ENCODE measurements at regions not wholly inside any gene's neighbourhood (a gene's known extent, or its start where the extent isn't known, plus 50 kb on each side); places are given as distances from the start of the nearest gene placed in this dataset.

DNA sequence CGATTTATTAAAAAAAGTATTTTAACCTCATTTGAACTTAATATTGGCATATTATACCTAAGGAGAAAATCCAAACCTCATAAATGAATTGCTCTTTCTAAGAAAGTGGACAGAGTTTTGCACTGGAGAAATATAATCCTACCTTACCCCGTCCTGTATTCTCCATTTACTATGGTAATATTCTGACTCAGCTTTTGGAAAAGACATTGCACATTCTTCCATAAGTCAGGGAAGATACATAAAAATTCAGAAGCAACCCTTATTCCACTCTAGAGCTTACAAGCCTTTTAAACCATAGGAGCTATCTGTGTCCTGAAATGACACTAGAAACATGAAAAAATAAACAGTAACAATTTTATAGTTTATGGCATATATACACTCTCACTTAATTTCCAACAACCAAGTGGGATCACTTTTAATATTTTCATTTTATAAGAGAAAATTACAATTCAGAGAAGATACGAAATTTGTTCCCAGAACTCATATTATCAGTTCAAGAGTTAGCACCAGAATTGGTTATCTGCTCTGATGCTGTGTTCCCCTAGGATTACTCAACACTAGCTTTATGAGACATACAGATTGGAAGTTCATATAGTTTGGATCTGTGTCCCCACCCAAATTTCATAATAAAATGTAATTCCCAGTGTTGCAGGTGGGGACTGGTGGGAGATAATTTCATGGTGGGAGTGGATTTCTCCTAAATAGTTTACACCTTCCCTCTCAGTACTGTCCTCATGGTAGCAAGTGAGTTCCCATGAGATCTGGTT is 359.4 kb downstream of the ARAP2 start:
- DNase-seq: no peak

GRCh38 chr4:35897808-35898207 is 346.5 kb downstream of the ARAP2 start:
- no peak for DNase-seq

DNA sequence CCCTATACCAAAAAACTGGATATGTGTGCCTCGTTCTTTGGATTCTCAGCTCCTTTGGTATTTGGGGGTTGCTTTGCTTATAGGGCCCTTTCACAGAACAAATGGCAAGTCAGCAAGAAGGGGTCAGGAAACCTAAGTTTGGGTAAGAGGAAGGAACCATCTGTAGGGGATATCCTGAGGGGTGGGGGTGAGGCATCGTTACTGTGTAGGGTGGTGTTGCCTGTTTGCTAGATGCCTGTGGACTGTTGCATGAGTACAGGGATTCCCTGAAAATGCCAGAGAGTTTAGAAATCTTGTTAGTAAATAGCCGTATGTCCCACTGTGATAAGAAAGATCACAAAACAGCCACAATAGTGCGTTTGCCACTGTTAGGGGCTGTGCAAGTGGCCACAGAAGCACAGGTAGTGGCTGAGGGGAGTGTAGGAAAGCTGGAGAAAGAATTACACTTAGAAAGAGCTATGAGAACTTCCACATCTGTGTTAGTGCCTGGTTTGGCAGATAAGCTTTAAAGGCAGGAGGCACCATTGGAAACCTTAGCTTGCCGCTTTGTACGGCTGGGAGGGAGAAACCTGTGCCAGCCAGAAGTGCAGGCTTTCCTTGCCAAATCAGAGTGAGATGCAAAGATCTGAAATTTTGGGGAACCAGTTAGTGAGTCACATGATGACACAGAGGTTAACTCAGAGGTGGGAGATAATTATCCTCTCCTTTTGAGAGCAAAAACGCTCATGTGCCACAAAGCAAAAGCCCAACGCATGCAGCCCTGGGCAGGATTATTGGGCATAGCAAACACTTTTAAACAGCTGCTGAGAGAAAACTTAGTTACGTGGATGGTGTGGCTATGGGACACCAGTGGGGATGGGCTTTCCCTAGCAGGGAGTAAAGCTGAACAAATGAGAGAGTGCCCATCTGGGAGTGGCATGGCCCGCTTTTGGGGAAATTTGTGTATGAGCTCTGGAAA is 343.7 kb downstream of the ARAP2 start:
- no peak for DNase-seq

GRCh38 chr4:35912174-35912573 is 332.1 kb downstream of the ARAP2 start:
- no peak for DNase-seq

GRCh38 chr4:35918491-35918977 is 325.8 kb downstream of the ARAP2 start:
- no peak for DNase-seq

- DNase-seq: no peak
These were observed 318.5 kb downstream of the ARAP2 start for GRCh38 chr4:35925806-35926205.

- DNase-seq: no peak
These were observed 317.5 kb downstream of the ARAP2 start for GRCh38 chr4:35926788-35927187.

- no peak for DNase-seq
These were observed 310.4 kb downstream of the ARAP2 start for GRCh38 chr4:35933901-35934300.

GRCh38 chr4:35934320-35934981 is 309.9 kb downstream of the ARAP2 start:
- no peak for DNase-seq

DNA sequence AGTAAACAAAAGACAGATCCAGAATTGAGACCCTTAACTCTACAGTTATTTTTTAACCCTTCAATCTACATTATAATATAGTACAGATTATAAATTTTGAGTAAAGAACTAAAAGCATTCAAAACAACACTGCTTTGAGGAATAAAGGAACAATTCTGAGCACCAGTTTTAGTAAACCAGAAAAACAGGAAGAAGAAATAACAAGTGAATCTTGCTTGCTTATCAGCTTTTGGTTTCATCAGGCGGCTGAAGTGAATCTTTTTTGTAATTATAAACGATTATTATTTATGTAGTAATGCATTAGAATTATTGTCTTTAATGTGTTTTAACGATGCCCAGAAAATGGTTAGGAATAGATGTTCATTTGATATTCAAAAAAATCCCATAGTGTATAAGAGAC is 305.4 kb downstream of the ARAP2 start:
- no peak for DNase-seq

GRCh38 chr4:35939751-35940150 is 304.6 kb downstream of the ARAP2 start:
- DNase-seq: no peak

- no peak for DNase-seq
These were observed 302.2 kb downstream of the ARAP2 start for GRCh38 chr4:35942092-35942491.

DNA sequence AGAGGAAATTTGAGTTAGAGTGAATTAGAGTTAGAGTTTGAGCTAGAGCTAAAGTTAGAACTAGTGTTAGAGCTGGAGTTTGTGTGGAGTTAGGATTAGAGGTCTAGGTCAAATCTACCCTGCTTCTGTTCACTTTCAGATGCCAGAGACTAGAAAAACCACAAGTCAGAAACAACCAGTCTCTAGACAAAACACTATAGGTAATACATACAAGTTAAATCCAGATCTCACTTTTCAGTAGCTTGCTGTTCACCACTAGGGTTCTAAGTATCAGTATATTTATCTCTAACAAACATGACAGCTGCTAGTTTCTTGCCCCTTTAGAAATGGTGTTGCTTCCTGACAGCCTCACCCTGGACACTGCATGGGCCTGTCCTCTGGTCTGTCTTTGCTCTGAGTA is 300.7 kb downstream of the ARAP2 start:
- DNase-seq: no peak

DNA sequence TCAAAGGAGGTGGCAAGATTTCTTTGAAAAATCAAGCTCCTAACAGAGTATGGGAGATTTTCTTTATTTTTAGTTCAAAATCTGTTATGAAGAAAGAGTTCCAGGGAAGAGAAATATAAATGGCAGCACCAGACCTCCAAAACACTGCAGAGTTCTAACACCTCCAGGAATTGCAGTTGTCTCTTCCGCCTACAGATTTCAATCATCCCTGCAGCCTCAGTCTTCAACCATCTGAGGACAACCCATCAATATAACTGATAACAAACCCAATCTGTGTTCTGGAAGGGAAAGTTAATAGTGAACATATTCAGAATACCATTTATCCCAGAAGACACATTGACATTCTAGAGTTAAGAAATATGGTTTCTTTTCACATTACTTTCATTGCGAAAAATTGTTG is 296.1 kb downstream of the ARAP2 start:
- DNase-seq: no peak

DNA sequence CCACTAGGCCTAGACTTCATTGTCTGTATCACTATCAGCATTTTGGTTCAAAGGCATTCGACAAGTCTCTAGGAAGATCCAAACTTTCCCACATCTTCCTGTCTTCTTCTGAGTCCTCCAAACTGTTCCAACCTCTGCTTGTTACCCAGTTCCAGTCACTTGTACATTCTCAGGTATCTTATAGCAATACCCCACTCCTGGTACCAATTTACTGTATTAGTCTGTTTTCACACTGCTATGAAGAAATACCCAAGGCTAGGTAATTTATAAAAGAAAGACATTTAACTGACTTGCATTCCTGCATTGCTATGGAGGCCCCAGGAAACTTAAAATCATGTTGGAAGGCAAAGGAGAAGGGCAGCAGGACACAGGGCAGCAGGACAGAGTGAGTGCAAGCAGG is 293.9 kb downstream of the ARAP2 start:
- DNase-seq: no peak

DNA sequence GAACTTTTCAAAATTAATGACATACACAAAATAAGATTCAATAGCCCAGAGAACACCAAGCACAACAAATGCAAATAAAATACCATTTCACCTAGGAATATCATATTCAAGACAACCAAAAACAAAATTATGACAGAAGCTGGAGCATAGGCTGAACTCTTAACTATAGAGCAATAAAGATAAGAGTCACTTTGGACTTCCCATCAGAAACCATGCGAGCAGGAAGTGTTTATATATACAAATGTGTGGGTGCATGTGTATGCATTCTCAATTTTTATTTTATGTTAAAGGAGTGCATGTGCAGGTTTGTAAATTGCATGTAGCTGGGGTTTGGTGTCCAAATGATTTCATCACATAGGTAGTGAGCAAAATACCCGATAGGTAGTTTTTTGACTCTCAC is 291.6 kb downstream of the ARAP2 start:
- no peak for DNase-seq

DNA sequence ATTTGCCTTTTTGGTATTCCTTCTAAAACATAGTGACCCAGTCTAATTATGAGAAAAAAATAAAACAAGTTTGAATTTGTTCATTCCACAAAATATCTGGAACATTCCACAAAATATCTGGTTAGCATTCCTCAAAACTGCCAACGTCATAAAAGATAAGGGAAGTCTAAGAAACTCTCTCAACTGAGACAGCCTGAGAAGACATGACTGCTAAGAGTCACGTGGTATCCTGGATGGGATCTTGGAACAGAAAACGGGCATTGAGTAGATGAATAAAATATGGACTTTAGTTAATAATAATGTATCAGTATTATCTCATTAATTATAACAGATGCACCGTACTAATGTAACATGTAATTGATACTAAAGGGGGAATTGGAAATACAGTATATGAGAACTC is 280.9 kb downstream of the ARAP2 start:
- DNase-seq: no peak

- no peak for DNase-seq
These were observed 280.3 kb downstream of the ARAP2 start for GRCh38 chr4:35963974-35964515.

DNA sequence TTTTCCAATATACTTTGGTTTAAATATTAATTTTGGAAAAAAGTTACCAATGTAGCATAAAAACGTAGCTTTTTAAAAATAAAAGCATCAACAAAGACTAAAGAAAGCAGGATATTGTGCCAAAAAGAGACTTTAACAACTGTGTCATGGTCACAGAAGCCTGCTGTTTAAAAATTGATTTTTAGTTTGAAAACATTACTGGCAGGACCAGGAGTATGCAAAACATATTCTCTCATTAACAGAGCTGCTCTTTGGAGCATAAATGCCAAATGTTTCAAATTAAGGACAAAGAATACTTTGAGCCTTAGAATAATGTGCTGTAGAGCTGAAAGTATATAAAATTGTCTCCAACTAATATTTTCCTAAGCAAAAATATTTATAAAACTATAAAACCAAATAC is 279.0 kb downstream of the ARAP2 start:
- no peak for DNase-seq

GRCh38 chr4:35966566-35966965 is 277.7 kb downstream of the ARAP2 start:
- DNase-seq: no peak

GRCh38 chr4:35970366-35970960 is 273.9 kb downstream of the ARAP2 start:
- DNase-seq: no peak

DNA sequence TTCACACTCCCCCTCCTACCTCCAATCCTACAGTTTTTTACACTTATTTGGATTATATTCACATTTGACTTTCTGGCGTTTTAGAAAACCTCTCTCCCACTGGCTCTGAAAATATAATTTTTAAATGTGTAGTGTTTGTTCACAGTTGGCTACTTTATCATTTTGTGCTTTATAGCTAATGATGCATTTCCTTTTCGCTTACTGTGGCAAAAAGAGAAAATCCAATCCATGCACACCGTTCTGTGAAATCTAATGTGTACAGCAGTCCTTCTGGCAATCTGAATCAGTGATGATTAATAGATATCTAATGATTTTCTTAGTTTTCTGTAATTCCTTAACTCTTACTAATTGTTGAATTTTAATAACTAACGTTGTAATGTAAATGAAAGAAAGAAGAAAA is 271.5 kb downstream of the ARAP2 start:
- DNase-seq: no peak
